H1 (cell line): ENCODE measurements at regions not wholly inside any gene's neighbourhood (a gene's known extent, or its start where the extent isn't known, plus 50 kb on each side); places are given as distances from the start of the nearest gene placed in this dataset.

ENCODE experiments used
- BACH1 ChIP-seq: IDR thresholded peaks from 2 replicates; pipeline ENCODE4 v1.6.1; 2012; ENCODE audit warnings: low read length, improper control_type of control experiment
- CBX5 ChIP-seq: fragments of 300-800, 300-1000 bp; sonication (generic); IDR thresholded peaks from 2 replicates; pipeline ENCODE4 v1.7.1; 2016; ENCODE audit warnings: antibody characterized with exemption, low read length, low read depth
- CEBPB ChIP-seq: IDR thresholded peaks from 2 replicates; pipeline ENCODE4 v1.6.1; 2012; ENCODE audit warnings: low read depth, low read length
- E2F6 ChIP-seq: IDR thresholded peaks from 2 replicates; pipeline ENCODE4 v1.6.1; 2012; ENCODE audit warnings: inconsistent platforms
- HDAC6 ChIP-seq: IDR thresholded peaks from one replicate; pipeline ENCODE4 v1.7.1; 2012; ENCODE audit warnings: low read depth, mild to moderate bottlenecking, inconsistent platforms, low read length, moderate library complexity
- JUN ChIP-seq: IDR thresholded peaks from 2 replicates; pipeline ENCODE4 v1.6.1; 2011; ENCODE audit warnings: low read depth, mild to moderate bottlenecking, improper control_type of control experiment, low read length
- JUND ChIP-seq: IDR thresholded peaks from 2 replicates; pipeline ENCODE4 v1.6.1; 2011; ENCODE audit warnings: mild to moderate bottlenecking, improper control_type of control experiment, low read length
- MAFK ChIP-seq: IDR thresholded peaks from 2 replicates; pipeline ENCODE4 v1.6.1; 2012; ENCODE audit warnings: low read depth, mild to moderate bottlenecking, improper control_type of control experiment, low read length
- NANOG ChIP-seq: IDR thresholded peaks from 2 replicates; pipeline ENCODE4 v1.6.1; 2011; ENCODE audit warnings: low read length, low read depth, mild to moderate bottlenecking, inconsistent platforms; ENCODE audit not compliant: insufficient read depth, poor library complexity, severe bottlenecking
- SIN3A ChIP-seq, 2 experiments: IDR thresholded peaks in 1 of 2; conservative IDR thresholded peaks in 1 of 2; 2 replicates each; pipeline ENCODE4 v1.6.1; 2011 to 2012; ENCODE audit warnings: low read length in 2 of 2, improper control_type of control experiment in 1 of 2, low read depth in 1 of 2, mild to moderate bottlenecking in 1 of 2
- SIX5 ChIP-seq: IDR thresholded peaks from 2 replicates; pipeline ENCODE4 v1.6.1; 2011; ENCODE audit warnings: mild to moderate bottlenecking, low read depth, low read length
- SP1 ChIP-seq: IDR thresholded peaks from 2 replicates; pipeline ENCODE4 v1.6.1; 2011; ENCODE audit warnings: low read depth, low read length
- SRF ChIP-seq: IDR thresholded peaks from 2 replicates; pipeline ENCODE4 v1.6.1; 2011; ENCODE audit warnings: mild to moderate bottlenecking, low read depth, low read length, moderate library complexity
- TBP ChIP-seq: IDR thresholded peaks from 2 replicates; pipeline ENCODE4 v1.6.1; 2011; ENCODE audit warnings: low read depth, low read length, improper control_type of control experiment

GRCh38 chr1:14298806-14299205, 299.7 kb upstream of the KAZN start (continued):
- TF ChIP-seq MAFK (no peak), SIN3A (conservative IDR thresholded peaks at IDR 0.05 in 1 of 2, IDR thresholded peaks at IDR 0.05 in 1 of 2; ENCODE audit: low read depth in 1 of 2, low read length in 2 of 2) (no peak), CBX5 (no peak), BACH1 (no peak), SP1 (no peak), SRF (no peak), NANOG (no peak), JUND (no peak), E2F6 (no peak), SIX5 (no peak), JUN (no peak), HDAC6 (no peak), TBP (no peak), CEBPB (no peak)
